Heart right ventricle (tissue), 16 donors: ENCODE measurements at regions not wholly inside any gene's neighbourhood (a gene's known extent, or its start where the extent isn't known, plus 50 kb on each side); places are given as distances from the start of the nearest gene placed in this dataset.

Source experiments
- ATAC-seq, 8 donors: fragments of 200-7000 bp; cut with Tn5 transposase; one replicate each; pipeline ENCODE4 v1.9.1; 2020; ENCODE audit warnings: mild to moderate bottlenecking in 8 of 8, moderate library complexity in 8 of 8, moderate number of reproducible peaks in 1 of 8
- DNase-seq, 2 donors: peaks; one replicate each; pipeline ENCODE4 v3.0.0-alpha.2; 2020
- H3K27ac ChIP-seq, 10 donors: fragments of 200-600 bp; sonication (generic) in 2 of 10; one replicate each; pipeline versions ENCODE4 v1.5.0 to v1.8.0; 2020 to 2022; ENCODE audit warnings: mild to moderate bottlenecking in 3 of 10
- H3K27me3 ChIP-seq, 7 donors: fragments of 200-600 bp; one replicate each; pipeline ENCODE4 v1.8.0; 2021 to 2022; ENCODE audit warnings: mild to moderate bottlenecking in 2 of 7
- H3K36me3 ChIP-seq, 9 donors: fragments of 200-600 bp; sonication (generic) in 1 of 9; one replicate each; pipeline versions ENCODE4 v1.5.0 to v1.8.0; 2020 to 2022; ENCODE audit warnings: mild to moderate bottlenecking in 2 of 9
- H3K4me1 ChIP-seq, 9 donors: fragments of 200-600 bp; sonication (generic) in 1 of 9; one replicate each; pipeline versions ENCODE4 v1.5.0 to v1.8.0; 2020 to 2022; ENCODE audit warnings: mild to moderate bottlenecking in 4 of 9
- H3K4me3 ChIP-seq, 10 donors: fragments of 200-600 bp; sonication (generic) in 2 of 10; one replicate each; pipeline versions ENCODE4 v1.5.0 to v1.8.0; 2020 to 2022; ENCODE audit warnings: mild to moderate bottlenecking in 7 of 10, moderate library complexity in 2 of 10
- H3K9me3 ChIP-seq, 11 donors: fragments of 200-600 bp in 10 of 11; sonication (generic) in 2 of 11; one replicate each; pipeline versions ENCODE4 v1.5.0 to v1.8.0; 2013 to 2022; ENCODE audit warnings: mild to moderate bottlenecking in 2 of 11, control low read depth in 1 of 11, moderate library complexity in 1 of 11
- WGBS, 2 donors: extraction: QIAGEN DNeasy Blood & Tissue Kit; methylation state at CpG; one replicate each; pipeline ENCODE4 v1.1.7; 2013; ENCODE audit warnings: inconsistent platforms in 1 of 2; 5-methylcytosine and 5-hydroxymethylcytosine counted together
- intact Hi-C, 10 donors: fragments of 100-400 bp; cut with DNase I; formaldehyde crosslinking; loops; one replicate each; pipeline versions ENCODE4 v1.11.1 to v1.14.2; 2022
- TF ChIP-seq, protein P1 (sequence below), 9 donors: fragments of 200-600 bp; sonication (generic) in 2 of 9; IDR thresholded peaks; one replicate each; pipeline versions ENCODE4 v1.5.0 to v1.8.0; 2021 to 2022; ENCODE audit warnings: antibody characterized with exemption in 9 of 9, mild to moderate bottlenecking in 5 of 9, moderate library complexity in 1 of 9
- donor health status: Arrhythmogenic right ventricular cardiomyopathy.
- donor health status: ischemic (EF 13 %, LVEDD 7.1; RV severe dilation, severe dysfunction).
- donor health status: healthy with polysubstance abuse.
- donor health status: DM: no; HTN: yes; CAD: no.
- donor health status: DM: no; HTN: no; CAD: no.
- donor health status: ischemic (EF 25% LVEDD 6.9; RV normal size, moderate dysfunction).
- donor health status: ischemic (EF 25% LVEDD 5.7; RV mildly dilated, moderate dysfunction).
- donor health status: healthy.
- donor health status: DM: yes; HTN: yes; CAD: no.
- donor health status: Ischemic cardiomyopathy.
- donor health status: ischemic (EF 35%, LVEDD 5.7; RV mildly dilated, moderate dysfunction).
- donor health status: nonischemic (EF 11% LVEDD 7.7; RV severe dilation, severe dysfunction).
- donor health status: DM: yes; HTN: yes; CAD: no.
- donor health status: PGD.
- donor health status: ischemic (EF 29% LVEDD 5.4; RV normal size, mild dysfunction).
- donor health status: nonischemic (EF 23%, LVEDD 6.1; RV moderate dilation, normal function).

DNA sequence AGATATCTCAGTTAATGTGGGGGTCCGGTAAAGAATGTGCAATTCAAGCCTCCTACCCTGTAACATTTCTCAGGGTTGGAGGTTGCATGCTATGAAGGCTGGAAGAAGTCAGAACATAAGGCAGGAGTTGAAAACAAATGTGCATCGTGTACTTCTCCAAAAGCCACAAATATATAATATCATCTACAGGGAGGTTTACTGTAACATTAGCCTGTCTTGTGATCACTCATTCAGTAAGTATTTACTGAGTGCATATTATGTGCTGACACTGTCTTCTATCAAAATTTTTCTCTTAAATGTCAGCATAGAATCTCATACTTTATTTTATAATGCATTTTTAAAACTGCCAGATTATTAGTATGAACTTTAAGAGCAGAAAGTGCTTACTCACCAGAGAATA, 105.6 kb upstream of the ZNF366 start:
- no peaks in the 10 kb centered on the region for H3K9me3 ChIP-seq
- H3K4me1 ChIP-seq: peaks cover 0 to 15% (median 0%) of the 10 kb centered on the region in 9 donors
- ATAC-seq (no peak), DNase-seq (no peak)
- 92 to 95% methylated on average over 2 of the region's 2 CpGs for WGBS, 2 donors
- no peak overlapping the region for H3K27ac ChIP-seq
- no peaks in the 10 kb centered on the region for H3K27me3 ChIP-seq
- TF ChIP-seq, protein P1, sequence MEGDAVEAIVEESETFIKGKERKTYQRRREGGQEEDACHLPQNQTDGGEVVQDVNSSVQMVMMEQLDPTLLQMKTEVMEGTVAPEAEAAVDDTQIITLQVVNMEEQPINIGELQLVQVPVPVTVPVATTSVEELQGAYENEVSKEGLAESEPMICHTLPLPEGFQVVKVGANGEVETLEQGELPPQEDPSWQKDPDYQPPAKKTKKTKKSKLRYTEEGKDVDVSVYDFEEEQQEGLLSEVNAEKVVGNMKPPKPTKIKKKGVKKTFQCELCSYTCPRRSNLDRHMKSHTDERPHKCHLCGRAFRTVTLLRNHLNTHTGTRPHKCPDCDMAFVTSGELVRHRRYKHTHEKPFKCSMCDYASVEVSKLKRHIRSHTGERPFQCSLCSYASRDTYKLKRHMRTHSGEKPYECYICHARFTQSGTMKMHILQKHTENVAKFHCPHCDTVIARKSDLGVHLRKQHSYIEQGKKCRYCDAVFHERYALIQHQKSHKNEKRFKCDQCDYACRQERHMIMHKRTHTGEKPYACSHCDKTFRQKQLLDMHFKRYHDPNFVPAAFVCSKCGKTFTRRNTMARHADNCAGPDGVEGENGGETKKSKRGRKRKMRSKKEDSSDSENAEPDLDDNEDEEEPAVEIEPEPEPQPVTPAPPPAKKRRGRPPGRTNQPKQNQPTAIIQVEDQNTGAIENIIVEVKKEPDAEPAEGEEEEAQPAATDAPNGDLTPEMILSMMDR (IDR thresholded peaks at IDR 0.05): no peak
- no peak overlapping the region for H3K4me3 ChIP-seq
- intact Hi-C loops: loop anchor here in 6 of 10 donors (5.0 to 10.0 kb wide), 3 partner anchors 202 to 232 kb away; partner anchors contain the start of gene TNPO1 (in 6 of the 6)
- H3K36me3 ChIP-seq: no peaks in the 10 kb centered on the region

DNA sequence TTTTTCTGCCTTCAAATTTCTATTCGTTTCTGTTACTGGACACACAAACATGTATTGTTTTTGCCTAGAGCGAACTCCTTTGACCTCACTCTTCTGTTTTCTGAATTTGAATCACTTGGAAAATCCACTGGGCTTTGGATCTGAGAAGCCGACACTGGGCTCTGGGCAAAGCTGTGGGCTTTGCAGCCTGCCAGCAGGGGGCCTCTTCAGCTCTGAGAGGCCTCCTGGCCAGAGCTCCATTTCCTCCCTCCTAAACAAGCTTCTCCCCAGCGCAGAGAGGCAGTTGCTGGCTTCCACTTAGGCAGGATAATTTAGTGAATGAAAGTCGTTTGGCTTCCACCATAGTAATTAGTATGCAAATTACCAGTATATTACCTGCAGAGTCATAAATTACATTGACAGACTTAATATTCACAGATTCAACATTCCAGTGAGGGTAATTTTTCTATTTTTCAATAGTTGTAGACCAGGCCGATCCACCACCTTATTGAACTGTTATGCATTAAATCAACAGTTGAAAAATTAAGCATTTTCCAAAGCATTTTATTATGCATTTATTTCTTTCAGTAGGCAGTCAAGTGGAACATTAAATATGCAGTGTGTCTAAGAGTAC, 104.0 kb upstream of the ZNF366 start:
- Histone ChIP-seq H3K9me3 (no peaks in the 10 kb centered on the region), H3K4me1 (peaks cover 0 to 15% (median 0%) of the 10 kb centered on the region in 9 donors), H3K27ac (no peak overlapping the region), H3K36me3 (no peaks in the 10 kb centered on the region), H3K27me3 (no peaks in the 10 kb centered on the region), H3K4me3 (no peak overlapping the region)
- DNase-seq: peak; percentile 70 to 72
- intact Hi-C loops: loop anchor here in 8 of 10 donors (2.0 to 10.0 kb wide), 5 partner anchors 204 to 234 kb away; partner anchors contain the start of gene TNPO1 (in 7 of the 8)
- ATAC-seq: peak; percentile 92 to 98 (median 95)
- WGBS, 2 donors: 21 to 24% methylated on average over 6 of the region's 6 CpGs
- TF ChIP-seq, protein P1 (IDR thresholded peaks at IDR 0.05): peak; percentile 84 to 98 (median 93)

DNA sequence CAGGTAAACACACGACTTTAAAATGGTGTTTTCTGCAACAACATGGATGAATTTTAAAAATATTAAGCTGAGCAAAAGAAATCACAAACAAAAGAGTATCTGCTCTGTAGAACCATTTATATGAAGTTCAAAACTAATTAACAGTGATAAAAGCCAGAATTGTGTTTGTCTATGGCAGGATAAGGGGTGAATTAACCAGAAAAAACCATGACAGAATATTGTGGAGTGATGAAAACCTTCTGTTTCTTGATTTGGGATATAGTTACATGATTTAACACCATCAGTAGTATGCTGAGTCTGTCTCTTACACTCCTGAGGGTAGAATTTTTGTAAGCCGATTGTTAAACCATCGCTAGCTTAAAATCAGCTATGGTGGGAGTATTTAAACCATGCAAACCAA, 101.7 kb upstream of the ZNF366 start:
- intact Hi-C loops: no loop called here
- ATAC-seq: no peak
- Histone ChIP-seq H3K4me3 (no peak overlapping the region), H3K9me3 (no peaks in the 10 kb centered on the region), H3K36me3 (no peaks in the 10 kb centered on the region), H3K27me3 (no peaks in the 10 kb centered on the region), H3K4me1 (peaks cover 0 to 15% (median 0%) of the 10 kb centered on the region in 9 donors), H3K27ac (no peak overlapping the region)
- 88 to 89% methylated on average over 3 of the region's 3 CpGs for WGBS, 2 donors
- DNase-seq: no peak
- TF ChIP-seq, protein P1 (IDR thresholded peaks at IDR 0.05): no peak

DNA sequence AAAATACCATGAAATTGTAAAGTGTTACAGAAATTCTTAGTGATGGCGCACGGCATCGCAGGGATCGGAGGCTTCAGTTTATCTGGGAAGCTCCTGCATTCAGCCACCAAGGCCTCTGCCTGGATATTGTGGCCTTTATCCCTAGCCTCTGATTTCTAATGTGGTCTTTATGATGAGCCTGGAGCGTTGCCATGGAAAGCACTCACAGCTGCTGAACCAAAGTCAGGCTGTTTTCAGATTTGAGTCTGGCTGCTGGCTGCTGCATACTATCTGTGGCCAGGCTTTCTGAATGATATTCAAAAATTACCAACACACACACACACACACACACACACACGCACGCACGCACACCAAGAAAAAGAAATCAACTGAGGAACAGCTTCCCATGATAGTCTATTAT, 101.1 kb upstream of the ZNF366 start:
- WGBS, 2 donors: 69 to 72% methylated on average over 8 of the region's 8 CpGs
- intact Hi-C loops: no loop called here
- H3K36me3 ChIP-seq: no peaks in the 10 kb centered on the region
- TF ChIP-seq, protein P1 (IDR thresholded peaks at IDR 0.05): no peak
- no peak overlapping the region for H3K27ac ChIP-seq
- peaks cover 0 to 15% (median 0%) of the 10 kb centered on the region in 9 donors for H3K4me1 ChIP-seq
- no peak overlapping the region for H3K4me3 ChIP-seq
- no peaks in the 10 kb centered on the region for H3K27me3 ChIP-seq
- no peaks in the 10 kb centered on the region for H3K9me3 ChIP-seq
- DNase-seq (peak in 1 of 2 donors; percentile 44), ATAC-seq (peak in 3 of 8 donors; percentile 26 to 54 (median 46))
